IMR-90 (cell line): ENCODE measurements at regions not wholly inside any gene's neighbourhood (a gene's known extent, or its start where the extent isn't known, plus 50 kb on each side); places are given as distances from the start of the nearest gene placed in this dataset.

Experiments used
- MAFK ChIP-seq: IDR thresholded peaks from 2 replicates; pipeline ENCODE4 v1.6.1; 2012; ENCODE audit warnings: low read depth, low read length, improper control_type of control experiment
- TF ChIP-seq, protein P1 (sequence below): conservative IDR thresholded peaks from 2 replicates; pipeline ENCODE4 v1.5.1; 2012; ENCODE audit warnings: mild to moderate bottlenecking, low read depth, low read length, improper control_type of control experiment

DNA sequence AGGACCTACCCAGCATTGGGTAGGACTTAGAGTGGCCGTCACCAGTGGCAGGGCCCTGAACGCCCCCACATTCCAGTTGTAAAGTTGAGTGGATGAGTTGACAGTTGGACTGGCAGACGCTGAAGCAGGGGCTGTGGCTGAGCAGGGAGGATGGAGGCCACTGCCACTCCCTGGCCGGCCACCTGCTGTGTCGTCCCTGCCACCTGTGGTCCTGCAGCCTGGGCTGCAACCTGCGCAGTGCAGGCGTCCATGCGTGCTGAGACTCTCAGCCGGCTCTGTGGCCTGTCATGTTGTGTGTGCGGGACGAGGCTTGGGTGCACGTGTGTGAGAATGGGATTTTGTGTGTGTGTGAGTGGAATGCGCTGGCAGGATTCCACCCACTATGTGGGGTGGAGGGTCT lies 80.8 kb downstream of the SCGB2B2 start:
- no peak for TF ChIP-seq MAFK
- TF ChIP-seq, protein P1, sequence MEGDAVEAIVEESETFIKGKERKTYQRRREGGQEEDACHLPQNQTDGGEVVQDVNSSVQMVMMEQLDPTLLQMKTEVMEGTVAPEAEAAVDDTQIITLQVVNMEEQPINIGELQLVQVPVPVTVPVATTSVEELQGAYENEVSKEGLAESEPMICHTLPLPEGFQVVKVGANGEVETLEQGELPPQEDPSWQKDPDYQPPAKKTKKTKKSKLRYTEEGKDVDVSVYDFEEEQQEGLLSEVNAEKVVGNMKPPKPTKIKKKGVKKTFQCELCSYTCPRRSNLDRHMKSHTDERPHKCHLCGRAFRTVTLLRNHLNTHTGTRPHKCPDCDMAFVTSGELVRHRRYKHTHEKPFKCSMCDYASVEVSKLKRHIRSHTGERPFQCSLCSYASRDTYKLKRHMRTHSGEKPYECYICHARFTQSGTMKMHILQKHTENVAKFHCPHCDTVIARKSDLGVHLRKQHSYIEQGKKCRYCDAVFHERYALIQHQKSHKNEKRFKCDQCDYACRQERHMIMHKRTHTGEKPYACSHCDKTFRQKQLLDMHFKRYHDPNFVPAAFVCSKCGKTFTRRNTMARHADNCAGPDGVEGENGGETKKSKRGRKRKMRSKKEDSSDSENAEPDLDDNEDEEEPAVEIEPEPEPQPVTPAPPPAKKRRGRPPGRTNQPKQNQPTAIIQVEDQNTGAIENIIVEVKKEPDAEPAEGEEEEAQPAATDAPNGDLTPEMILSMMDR = no peak
